NCI-H82 (cell line): ENCODE measurements at regions not wholly inside any gene's neighbourhood (a gene's known extent, or its start where the extent isn't known, plus 50 kb on each side); places are given as distances from the start of the nearest gene placed in this dataset.

Source experiments
- DNase-seq: peaks from one replicate; lab custom pipeline; 2025; lab: John Stamatoyannopoulos, UW

DNA sequence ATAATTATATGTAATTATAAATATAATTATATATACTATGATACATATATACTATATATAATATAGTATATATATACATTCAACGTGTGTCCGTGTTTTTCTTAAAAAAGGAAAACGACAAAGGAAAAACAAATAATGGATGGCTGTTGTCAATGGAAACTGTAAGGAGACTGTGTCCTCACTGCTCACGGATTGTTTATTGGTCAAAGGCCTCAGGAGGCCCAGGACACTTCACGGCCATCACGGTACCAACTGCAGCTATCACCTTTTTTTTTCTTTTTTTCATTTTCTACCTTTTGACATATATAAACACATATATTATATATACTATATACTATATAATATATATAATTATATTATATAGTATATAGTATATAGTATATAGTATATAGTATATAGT lies 113.4 kb downstream of the SPTSSA start:
- DNase-seq = peak; percentile 9

DNA sequence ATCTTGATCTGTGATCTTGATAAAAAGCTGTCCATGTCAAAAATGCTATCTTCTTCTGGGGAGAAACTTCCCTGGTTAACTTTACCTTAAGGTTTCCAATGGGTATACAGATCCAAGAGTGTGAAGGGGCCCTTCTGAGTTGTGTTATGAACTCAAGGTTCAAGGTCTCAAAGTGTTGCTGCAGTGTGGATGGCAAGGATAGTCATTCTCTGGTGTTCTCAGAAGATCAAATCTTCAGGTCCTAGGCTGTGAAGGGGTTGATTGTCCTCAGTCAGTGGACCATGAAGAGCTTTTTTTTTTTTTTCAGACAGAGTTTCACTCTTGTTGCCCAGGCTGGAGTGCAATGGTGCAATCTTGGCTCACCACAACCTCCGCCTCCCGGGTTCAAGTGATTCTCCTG lies 114.4 kb downstream of the SPTSSA start:
- no peak for DNase-seq

DNA sequence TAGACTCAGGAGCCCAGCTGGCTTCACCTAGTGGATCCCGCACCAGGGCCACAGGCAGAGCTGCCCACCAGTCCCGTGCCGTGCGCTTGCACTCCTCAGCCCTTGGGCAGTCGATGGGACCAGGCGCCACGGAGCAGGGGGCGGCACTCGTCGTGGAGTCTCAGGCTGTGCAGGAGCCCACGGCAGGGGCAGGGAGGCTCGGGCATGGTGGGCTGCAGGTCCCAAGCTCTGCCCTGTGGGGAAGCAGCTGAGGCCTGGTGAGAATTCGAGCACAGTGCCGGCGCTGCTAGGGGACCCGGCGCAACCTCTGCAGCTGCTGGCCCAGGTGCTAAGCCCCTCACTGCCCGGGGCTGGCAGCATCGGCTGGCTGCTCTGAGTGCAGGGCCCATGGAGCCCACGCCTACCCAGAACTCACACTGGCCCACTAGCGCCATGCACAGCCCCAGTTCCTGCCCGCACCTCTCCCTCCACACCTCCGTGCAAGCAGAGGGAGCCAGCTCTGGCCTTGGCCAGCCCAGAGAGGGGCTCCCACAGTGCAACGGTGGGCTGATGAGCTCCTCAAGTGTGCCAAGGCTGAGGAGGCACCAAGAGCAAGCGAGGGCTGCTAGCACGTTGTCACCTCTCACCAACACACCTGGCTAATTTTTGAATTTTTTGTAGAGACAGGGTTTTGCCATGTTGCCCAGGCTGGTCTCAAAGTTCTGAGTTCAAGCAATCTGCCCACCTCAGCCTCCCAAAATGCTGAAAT lies 116.1 kb downstream of the SPTSSA start:
- DNase-seq = no peak

DNA sequence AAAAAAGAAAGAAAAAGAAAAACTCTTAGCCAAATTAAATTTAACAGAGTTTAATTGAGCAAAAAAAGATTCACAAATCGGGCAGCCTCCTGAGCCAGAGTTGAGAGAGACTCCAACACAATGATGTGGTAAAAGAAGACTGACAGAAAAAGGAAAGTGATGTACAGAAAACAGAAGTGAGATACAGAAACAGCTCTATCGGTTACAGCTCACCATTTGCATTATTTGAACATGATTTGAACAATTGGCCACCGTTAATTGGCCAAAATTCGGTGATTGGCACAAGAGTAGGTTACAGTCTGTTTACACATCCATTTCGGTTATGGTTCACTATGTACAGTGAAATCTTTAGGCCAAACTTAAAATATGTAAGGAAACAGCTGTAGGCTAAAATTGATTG lies 117.7 kb downstream of the SPTSSA start:
- no peak for DNase-seq

DNA sequence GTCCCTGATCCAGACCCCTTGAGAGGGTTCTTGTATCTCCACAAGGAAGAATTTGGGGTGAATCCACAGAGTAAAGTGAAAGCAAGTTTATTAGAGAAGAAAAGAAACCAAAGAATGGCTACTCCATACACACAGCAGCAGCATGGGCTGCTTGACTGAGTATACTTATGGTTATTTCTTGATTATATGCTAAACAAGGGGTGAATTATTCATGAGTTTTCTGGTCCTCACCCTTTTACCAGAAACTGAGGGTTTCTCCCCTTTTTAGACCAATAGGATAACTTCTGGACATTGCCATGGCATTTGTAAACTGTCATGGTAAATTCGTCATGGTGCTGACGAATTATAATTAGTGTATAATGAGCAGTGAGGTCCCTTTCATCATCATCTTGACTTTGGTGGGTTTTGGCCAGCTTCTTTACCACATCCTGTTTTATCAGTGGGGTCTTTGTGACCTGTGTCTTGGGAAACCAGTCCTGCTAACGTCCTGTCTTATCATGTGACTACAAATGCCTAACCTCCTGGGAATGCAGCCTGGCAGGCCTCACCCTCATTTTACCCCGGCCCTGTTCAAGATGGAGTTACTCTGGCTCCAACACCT lies 121.9 kb downstream of the SPTSSA start:
- DNase-seq = no peak

DNA sequence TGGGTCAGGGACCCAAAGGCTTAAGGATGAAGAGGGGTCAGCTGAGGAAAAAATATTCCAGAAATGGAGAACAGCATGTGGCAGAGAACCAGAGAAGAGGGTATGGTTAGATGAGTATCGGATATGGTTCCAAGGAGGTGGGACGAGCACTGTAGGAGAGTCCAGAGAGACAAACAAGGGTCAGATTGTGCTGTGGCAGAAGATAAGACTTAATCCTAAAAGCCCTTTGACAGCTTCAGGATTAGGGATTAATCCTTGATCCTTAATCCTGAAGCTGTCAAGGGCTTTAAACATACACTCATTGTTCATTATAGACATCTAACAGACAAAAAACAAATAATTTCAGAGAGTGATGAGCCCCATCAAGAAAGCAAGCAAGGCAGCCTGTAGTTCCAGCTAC lies 124.0 kb downstream of the SPTSSA start:
- peak; percentile 92 for DNase-seq

DNA sequence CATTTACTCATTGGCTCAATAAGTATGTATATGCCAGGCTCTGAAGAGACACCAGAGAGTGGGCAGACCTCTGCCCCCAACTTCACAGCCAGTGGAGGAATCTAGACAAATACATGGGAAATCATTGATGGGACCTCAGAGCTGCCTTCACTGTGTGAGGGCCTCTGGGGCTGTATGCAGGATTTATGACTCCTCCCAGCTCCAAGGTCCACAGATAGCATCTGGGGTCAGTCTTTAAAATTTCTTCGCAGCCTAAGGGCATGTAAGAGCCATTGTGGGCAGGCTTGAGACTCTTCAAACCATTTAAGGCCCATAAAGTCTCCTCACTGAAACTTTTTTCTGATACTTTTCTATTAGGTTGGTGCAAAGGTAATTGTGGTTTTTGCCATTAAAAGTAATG lies 125.5 kb downstream of the SPTSSA start:
- DNase-seq = no peak

DNA sequence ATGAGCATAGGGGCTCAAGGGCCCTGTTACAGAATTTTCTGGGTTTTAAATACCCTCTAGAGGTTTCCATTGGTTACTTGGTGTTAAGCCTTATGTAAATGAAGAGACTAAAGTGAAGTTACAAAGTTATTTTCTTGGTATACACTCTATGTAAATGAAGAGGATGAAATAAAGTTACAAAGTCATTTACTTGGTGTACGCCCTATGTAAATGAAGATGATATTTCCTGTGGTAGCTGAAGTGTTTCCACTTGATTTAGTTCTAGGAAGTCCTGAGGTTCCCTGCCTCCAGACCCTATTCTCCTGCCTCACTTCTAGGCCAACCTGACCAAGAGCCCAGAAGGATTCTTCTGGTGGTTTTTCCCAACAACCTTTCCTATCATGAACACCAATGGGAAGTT lies 126.1 kb downstream of the SPTSSA start:
- DNase-seq = no peak

DNA sequence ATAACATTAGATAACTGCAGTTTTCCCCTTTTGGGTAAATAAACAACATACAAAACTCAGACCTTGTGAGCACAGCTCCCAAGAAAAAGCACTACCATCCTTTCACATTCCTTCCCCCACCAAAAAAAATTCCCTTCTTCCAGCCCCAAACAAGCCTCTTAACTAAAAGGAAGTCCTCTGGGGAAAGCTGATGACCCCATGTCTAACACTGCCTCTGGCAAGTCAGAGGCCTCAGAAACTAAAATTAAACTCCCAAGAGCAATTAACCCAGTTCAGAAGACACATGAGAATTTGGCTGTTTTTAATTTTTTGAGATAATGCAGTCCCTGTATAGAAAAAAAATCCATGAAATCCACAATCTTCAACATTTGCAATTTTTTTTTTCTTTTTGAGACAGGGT lies 127.7 kb downstream of the SPTSSA start:
- DNase-seq = no peak

DNA sequence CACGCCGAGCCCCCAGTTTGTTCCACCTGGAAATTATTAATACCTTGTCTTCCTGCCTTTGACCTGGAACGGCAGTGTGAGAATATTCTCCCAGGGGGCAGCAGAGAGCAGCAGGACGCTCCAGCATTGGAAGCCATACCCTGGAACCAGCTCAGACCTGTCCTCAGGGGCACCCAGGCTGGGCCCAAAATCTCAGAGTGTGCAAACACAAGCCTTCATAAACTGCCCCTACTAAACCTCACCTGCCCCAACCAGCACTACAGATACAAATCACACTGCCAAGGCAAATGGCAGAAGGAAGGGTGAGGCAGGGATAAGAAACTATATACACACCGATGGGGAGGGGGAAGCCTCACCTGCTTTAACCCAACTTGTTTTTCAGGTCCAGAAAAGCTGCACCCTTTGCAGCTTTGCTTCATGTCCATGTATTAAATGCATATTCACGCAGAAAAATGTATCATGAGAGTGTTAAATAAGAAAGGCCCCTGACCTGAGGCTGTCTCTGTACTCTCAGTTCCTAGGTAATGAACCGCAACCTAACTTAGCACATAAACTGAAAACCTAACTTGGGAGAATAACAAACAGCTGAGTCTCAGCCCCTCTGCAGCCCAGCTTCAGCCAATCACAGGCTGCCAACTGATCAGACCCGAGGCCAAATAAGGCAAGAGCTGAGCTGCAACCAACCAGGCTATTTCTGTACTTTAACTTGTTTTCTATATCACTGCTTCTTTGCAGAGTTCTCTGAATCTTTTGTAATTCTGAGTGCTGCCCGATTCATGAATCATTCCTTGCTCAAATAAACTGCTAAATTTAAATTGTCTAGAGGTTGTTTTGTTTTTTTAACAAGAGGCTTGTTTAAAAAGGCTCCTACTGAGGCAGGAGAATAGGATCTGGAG lies 130.1 kb downstream of the SPTSSA start:
- peak; percentile 80 for DNase-seq

DNA sequence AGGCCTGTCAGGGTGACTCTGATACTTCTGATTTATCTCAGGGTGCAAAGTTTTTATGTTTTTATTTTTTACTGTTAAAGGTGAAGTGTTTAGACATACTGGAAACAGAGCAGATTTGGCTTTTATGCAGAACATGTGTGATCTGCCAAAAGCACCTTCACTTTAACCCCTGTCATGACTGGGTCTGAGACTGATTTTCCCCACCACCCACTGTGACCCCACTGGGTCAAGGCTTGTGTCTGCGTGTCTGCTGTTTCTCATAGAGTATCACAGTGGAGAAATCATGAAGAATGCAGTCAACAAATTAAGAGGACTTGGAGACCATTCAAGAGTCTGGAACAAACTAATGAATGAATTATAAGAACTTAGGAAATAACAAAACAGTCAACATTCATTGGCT lies 131.2 kb downstream of the SPTSSA start:
- no peak for DNase-seq

DNA sequence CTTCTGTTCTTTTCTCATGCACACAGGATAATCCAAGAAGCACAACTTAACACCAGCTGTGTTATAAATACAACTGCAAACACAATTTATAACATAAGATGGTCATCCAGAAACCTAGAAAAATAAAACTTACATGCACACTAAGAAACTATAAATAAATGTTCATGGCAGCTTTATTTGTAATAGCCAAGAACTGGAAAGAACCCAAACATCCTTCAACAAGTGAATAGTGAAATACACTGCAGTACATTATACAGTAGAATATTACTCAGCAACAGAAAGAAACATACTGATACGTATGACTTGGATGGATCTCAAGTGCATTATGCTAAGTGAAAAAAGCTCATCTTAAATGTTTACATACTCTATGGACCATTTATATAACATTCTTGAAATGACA lies 132.7 kb downstream of the SPTSSA start:
- no peak for DNase-seq

DNA sequence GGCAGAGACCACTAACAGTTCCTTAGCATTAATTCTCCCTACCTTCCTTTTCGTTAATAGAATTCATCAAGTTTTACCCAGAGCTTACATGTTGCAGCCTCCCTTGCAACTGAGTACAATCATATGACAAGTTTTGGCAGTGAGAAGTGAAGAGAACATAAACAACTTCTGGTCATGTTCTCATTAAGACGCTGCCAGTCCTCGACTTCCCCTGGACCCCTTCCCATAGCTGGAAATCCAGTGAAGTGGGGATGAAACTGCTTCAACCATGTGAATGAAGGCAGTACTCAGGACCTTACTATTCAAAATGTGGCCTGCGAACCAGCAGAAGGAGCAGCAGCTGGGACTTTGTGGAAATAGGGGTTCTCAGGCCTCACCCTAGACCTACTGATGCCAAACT lies 133.9 kb downstream of the SPTSSA start:
- no peak for DNase-seq

DNA sequence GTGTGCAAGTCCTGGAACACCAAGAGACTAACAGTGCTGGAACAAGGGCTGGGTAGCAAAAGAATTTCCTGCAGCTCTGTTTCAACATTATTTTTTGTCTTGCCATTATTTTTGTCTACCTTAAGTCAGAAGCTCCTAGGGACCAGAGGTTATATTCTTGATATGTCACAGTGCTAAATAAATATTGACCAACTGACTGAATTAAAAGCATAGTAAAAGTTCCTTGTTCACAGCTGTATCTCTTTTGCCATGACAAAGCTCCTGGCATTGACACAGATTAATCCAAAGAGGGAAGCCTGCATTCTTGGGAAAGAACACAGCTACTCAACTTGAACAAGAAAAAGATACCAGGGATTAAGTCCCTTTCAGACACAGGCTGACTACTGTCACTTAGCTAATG lies 136.5 kb downstream of the SPTSSA start:
- peak; percentile 2 for DNase-seq

DNA sequence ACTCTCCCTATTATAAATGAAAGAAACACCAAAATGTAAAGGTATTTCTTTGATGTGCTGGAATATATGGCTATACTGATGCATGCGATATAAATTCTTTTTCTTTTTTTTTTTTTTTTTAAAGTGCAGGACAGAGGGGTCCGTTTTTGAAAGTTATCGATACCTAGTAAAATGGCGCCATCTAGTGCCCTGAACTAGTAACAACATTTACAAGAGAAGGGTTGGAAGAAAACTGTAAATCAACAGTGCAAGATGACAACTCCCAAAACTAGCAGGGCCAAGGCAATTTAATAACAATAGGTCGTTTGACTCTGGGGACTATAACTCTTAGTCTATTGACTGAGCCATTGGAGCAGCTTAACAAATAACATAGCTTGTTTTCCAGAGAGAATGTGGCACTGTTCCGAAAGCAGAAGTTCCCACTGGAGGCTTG lies 137.7 kb downstream of the SPTSSA start:
- peak; percentile 57 for DNase-seq

DNA sequence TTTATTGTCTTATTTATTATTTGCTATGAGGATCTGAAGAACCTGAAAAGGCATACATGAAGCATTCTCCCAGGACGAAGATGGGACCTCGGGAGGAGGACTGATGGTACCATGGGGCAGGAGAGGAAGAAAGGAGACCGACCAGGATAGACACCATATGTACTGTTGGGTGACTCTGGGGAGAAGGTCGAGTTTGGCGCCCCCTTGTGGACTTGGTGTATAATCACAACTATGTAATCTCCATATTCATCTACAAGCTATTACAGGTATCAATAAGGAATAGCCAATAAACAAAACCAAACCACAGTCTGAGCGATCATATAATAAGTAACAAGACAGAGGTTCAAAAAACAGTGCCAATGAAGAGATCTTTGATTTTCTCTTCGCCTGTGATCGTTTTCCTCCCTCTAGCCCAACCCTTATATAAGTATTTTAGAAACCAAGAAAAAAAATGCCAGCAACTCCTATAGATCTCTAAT lies 139.1 kb downstream of the SPTSSA start:
- DNase-seq = peak; percentile 59

DNA sequence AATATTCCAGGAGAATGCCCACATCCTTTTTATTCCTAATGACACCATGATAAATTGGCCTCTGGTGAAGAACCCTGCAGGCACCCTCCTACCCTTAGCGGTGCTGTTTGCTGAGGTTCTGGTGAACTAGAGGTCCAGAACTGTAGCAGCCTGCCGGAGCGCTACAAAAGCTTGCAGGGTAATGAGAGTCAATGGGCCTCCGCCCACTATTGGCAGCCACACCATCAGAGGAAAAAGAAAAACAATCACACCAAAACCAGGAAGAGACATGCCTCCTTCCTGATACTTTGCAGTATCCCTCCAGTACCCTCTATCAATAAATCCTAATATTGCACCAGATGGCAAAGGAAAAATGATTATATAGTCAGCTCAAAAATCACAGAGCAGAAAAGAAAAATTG lies 142.9 kb downstream of the SPTSSA start:
- no peak for DNase-seq

DNA sequence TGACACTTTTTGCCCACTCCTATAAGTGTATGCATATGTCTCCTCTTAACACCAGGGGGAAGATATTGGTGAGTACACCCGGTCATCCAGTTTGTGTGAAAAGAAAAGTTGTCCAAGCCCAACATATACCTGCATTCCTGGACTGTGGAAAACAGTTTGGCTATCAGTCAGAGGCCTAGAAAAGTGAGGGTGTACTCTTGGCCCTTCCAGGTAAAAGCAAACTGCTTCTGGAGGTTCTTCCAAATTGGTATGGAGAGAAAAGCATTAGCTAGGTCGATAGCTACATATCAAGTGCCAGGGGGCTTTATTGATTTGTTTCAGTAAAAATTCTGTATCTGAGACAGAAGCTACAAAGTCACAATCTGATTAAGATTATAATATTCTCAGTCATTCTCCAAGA lies 144.0 kb downstream of the SPTSSA start:
- DNase-seq = no peak

DNA sequence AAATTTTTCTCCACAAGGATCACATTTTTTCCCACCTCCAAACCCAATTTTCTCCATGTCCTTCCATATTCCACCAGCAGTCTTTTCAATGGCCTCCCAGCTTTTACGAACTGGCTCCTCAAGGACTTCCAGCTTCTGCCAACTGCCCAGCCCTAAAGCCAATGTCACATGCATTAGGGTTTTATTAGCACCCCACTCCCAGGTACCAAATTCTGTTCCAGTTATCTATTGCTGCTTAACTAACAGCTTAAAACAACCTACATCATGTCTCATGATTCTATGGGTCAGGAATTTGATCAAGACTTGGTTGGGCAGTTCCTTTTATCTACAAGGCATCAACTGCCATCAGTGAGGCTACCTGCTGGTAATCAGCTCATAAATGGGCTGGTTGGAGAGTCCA lies 151.3 kb downstream of the SPTSSA start:
- DNase-seq = no peak

DNA sequence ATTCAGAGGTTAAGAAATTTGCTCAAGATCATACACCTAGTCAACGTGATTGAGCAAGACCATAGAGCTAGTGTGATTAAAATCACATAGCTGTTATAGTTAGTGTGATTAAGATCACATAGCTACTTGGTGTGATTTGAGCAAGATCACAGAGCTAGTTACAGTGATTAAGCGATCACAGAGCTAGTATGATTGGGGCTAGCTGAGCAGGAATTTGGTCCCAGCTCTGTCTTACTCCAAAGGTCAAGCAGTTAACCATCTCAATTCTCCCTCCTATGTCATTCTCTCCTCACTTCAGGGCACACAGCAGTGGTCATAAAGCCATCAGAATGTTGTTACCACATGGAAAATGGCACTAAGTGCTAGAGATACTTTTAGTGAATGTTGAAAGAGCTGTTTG lies 158.2 kb downstream of the SPTSSA start:
- no peak for DNase-seq

DNA sequence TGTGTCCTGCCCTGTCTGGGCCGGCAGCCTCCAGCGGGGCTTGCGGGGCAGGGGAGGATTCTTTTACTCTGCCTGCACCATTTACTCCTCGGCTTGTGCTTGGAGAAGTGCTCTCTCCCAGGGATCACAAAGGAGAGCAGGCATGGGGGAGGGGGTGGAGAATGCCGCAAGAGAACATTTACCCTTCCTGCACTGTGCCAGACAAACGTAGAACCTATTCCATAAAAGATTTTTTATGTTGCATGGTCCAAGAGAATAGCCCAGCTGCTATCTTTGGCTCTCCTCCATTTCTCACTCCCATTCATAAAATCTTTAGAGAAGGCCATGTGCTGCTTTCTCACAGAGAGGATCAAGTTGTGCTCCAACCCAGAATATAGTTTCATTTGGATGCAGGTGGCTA lies 159.4 kb downstream of the SPTSSA start:
- no peak for DNase-seq

DNA sequence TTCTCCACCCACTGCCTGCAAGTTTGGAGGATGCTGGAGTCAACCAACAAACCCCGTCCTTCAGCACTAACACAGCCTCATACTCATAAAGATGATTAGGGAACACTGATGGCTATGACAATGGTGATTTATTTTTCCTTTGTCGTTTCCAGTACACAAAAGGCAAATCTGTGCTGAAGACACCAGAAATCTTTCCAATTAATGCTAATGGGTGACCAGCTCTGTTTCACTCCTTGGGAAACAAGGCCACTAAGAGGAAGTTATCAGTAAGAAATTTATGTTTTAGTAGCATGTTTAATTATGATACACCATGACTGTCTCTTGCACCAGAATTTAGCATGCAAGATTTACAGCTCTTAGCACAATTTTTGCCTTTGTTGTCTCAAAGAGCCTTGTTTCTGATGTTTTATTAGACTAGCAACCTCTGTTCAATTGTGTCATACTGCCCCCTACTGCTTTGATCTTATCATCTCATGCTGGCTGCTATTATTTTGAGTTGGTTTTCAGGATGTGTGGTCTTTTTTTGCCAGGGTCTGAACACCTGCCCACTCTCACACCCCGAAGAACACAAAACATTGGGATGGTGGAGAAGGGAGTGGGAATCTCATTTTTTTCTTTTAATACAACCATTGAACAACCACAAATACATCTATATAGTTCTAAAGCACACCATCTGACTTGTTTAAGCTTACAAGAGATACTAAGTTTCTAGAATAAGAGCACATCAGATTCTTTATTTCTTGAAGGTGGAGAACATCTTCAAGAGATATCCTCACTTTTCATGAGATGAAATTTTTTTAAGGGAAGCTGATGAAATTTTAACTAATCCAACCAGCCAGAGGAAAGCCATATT lies 160.9 kb downstream of the SPTSSA start:
- DNase-seq = peak; percentile 62
